ENCODE measurements at regions not wholly inside any gene's neighbourhood (a gene's known extent, or its start where the extent isn't known, plus 50 kb on each side); places are given as distances from the start of the nearest gene placed in this dataset.

DNA sequence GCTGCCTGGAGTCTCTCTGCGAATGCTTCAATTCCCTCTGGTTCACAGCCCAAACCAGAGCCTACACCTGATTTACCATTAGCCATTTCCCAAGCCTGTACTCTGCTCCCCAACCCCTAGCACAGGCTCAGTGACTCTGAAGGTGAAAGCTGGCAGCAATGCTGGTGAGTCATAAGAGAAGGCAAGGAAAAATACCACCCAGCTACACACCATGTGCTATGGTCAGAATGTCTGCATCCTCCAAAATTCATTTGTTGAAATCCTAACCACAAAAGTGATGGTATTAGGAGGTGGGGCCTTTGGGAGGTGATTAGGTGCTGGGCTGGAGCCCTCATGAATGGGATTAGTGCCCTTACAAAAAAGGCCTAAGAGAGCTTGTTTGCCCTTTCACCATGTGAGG is 117.1 kb upstream of the TJP1 start:
- no peak for DNase-seq (ENCODE audit: low read depth in 1 of 2, low spot score in 1 of 2)
- H3K27me3 ChIP-seq (ENCODE audit: insufficient read depth, poor library complexity, severe bottlenecking): no peaks in the 10 kb centered on the region
- H3K4me3 ChIP-seq (replicated peaks; ENCODE audit: insufficient read depth, low read length): no peak overlapping the region
- no peak overlapping the region for H3K27ac ChIP-seq (replicated peaks)
- no peak for TF ChIP-seq GABPA (IDR thresholded peaks at IDR 0.05; ENCODE audit: low read depth)
- TF ChIP-seq, protein P1, sequence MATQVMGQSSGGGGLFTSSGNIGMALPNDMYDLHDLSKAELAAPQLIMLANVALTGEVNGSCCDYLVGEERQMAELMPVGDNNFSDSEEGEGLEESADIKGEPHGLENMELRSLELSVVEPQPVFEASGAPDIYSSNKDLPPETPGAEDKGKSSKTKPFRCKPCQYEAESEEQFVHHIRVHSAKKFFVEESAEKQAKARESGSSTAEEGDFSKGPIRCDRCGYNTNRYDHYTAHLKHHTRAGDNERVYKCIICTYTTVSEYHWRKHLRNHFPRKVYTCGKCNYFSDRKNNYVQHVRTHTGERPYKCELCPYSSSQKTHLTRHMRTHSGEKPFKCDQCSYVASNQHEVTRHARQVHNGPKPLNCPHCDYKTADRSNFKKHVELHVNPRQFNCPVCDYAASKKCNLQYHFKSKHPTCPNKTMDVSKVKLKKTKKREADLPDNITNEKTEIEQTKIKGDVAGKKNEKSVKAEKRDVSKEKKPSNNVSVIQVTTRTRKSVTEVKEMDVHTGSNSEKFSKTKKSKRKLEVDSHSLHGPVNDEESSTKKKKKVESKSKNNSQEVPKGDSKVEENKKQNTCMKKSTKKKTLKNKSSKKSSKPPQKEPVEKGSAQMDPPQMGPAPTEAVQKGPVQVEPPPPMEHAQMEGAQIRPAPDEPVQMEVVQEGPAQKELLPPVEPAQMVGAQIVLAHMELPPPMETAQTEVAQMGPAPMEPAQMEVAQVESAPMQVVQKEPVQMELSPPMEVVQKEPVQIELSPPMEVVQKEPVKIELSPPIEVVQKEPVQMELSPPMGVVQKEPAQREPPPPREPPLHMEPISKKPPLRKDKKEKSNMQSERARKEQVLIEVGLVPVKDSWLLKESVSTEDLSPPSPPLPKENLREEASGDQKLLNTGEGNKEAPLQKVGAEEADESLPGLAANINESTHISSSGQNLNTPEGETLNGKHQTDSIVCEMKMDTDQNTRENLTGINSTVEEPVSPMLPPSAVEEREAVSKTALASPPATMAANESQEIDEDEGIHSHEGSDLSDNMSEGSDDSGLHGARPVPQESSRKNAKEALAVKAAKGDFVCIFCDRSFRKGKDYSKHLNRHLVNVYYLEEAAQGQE (IDR thresholded peaks at IDR 0.05; ENCODE audit: insufficient replicate concordance, low read depth): no peak
- TF ChIP-seq, protein P2, sequence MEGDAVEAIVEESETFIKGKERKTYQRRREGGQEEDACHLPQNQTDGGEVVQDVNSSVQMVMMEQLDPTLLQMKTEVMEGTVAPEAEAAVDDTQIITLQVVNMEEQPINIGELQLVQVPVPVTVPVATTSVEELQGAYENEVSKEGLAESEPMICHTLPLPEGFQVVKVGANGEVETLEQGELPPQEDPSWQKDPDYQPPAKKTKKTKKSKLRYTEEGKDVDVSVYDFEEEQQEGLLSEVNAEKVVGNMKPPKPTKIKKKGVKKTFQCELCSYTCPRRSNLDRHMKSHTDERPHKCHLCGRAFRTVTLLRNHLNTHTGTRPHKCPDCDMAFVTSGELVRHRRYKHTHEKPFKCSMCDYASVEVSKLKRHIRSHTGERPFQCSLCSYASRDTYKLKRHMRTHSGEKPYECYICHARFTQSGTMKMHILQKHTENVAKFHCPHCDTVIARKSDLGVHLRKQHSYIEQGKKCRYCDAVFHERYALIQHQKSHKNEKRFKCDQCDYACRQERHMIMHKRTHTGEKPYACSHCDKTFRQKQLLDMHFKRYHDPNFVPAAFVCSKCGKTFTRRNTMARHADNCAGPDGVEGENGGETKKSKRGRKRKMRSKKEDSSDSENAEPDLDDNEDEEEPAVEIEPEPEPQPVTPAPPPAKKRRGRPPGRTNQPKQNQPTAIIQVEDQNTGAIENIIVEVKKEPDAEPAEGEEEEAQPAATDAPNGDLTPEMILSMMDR (IDR thresholded peaks at IDR 0.05; ENCODE audit: insufficient read depth, low read length): no peak
- no peak for TF ChIP-seq SPI1 (IDR thresholded peaks at IDR 0.05; ENCODE audit: borderline replicate concordance, low read depth)
- TF ChIP-seq POLR2AphosphoS5 (IDR thresholded peaks at IDR 0.05; ENCODE audit: low read depth): no peak

DNA sequence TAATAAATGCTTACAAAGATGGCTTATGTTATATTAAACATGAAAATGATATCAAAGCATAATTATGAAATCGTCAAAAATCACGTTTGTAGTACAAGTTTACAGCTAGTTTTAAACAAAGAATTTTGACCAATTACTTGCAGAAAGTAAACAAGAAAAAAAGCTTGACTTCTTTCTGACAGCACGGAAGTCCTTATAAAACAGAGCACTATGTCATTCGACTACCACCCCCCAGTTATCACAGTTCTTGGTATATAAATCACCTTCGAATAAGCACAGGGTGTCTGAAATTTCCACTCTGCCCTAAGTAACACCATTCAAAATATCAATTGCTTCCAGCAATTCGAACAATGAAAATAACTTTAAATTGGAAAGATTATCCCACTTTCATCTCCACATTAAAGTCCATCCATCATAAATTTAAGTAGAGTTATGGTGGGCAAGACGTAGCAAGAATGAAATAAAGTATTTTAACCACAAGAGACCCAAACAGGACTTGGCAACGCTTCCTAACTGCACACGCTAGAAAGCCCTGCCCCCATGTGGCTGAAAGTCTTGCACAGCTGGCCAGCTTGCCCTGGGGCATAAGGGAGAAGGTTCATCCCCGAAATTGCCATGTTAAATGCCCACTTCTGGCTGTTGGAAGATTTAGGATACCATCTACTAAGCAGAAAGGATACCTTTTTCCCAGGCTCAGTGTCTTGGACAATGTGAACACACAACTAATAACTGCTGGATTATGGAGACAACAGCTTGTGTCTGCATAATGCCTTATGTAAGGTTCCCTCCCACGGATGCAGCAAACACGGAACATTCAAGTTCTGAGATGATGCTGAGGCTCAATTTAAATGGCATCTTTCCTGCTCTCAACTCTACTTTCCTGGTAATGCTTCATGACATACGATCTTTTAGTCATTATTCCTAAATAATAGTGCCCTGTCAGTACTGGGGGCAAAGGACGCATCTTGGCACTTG is 116.4 kb upstream of the TJP1 start:
- Histone ChIP-seq H3K27me3 (ENCODE audit: insufficient read depth, poor library complexity, severe bottlenecking) (no peaks in the 10 kb centered on the region), H3K27ac (replicated peaks) (no peak overlapping the region), H3K4me3 (replicated peaks; ENCODE audit: insufficient read depth, low read length) (no peak overlapping the region)
- no peak for DNase-seq (ENCODE audit: low read depth in 1 of 2, low spot score in 1 of 2)
- TF ChIP-seq GABPA (IDR thresholded peaks at IDR 0.05; ENCODE audit: low read depth) (no peak), POLR2AphosphoS5 (IDR thresholded peaks at IDR 0.05; ENCODE audit: low read depth) (no peak), SPI1 (IDR thresholded peaks at IDR 0.05; ENCODE audit: borderline replicate concordance, low read depth) (no peak)
- TF ChIP-seq, protein P2 (IDR thresholded peaks at IDR 0.05; ENCODE audit: insufficient read depth, low read length): no peak
- TF ChIP-seq, protein P1 (IDR thresholded peaks at IDR 0.05; ENCODE audit: insufficient replicate concordance, low read depth): no peak

DNA sequence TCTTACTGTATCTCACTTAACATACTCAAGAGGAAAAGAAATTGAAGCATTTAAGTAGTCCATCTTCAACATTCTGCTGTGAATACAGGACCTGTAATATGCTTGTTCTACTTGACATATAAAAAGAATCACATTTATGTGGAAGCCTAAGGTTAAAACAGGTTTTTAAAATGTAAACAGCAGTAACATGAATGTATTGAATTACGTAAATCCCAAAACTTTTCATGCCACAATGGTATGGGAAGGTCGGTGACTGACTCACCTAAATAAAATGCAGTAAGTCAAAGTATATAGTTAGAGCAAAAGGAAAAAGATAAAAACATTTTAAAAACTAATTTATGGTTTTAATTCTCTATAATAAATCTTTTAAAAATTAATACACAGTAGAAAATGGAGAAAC is 115.7 kb upstream of the TJP1 start:
- H3K27me3 ChIP-seq (ENCODE audit: insufficient read depth, poor library complexity, severe bottlenecking): no peaks in the 10 kb centered on the region
- DNase-seq (ENCODE audit: low read depth in 1 of 2, low spot score in 1 of 2): no peak

More for the DNA sequence above, 115.7 kb upstream of the TJP1 start:
- no peak overlapping the region for H3K27ac ChIP-seq (replicated peaks)
- no peak overlapping the region for H3K4me3 ChIP-seq (replicated peaks; ENCODE audit: insufficient read depth, low read length)
- TF ChIP-seq SPI1 (IDR thresholded peaks at IDR 0.05; ENCODE audit: borderline replicate concordance, low read depth) (no peak), GABPA (IDR thresholded peaks at IDR 0.05; ENCODE audit: low read depth) (no peak), POLR2AphosphoS5 (IDR thresholded peaks at IDR 0.05; ENCODE audit: low read depth) (no peak)
- TF ChIP-seq, protein P2 (IDR thresholded peaks at IDR 0.05; ENCODE audit: insufficient read depth, low read length): no peak
